HCT116 (cell line): ENCODE measurements at regions not wholly inside any gene's neighbourhood (a gene's known extent, or its start where the extent isn't known, plus 50 kb on each side); places are given as distances from the start of the nearest gene placed in this dataset.

Experiments used
- ATAC-seq: fragments of 200-7000 bp; cut with Tn5 transposase; 2 replicates; pipeline ENCODE4 v1.9.1; 2020; ENCODE audit warnings: mild to moderate bottlenecking, moderate library complexity
- BruUV-seq: library from RNA; stranded (reverse); fragments of 400-500 nt; replicated peaks from 2 replicates; lab custom pipeline; 2021; lab: Mats Ljungman, UMichigan
- CTCF ChIA-PET: fragments of 300-600 bp; sonication (Branson Sonifier 250); formaldehyde crosslinking; loops from one replicate; lab custom pipeline; 2021; ENCODE audit warnings: antibody characterized with exemption; lab: Charles Lee
- POLR2A ChIA-PET: fragments of 300-600, 350-600 bp; sonication (Branson Sonifier 250); formaldehyde crosslinking; loops from one replicate; lab custom pipeline; 2021; ENCODE audit warnings: antibody characterized with exemption; lab: Charles Lee
- RAD21 ChIA-PET, 2 experiments: fragments of 300-600 bp; sonication (Branson Sonifier 250); formaldehyde crosslinking; loops; one replicate each; lab custom pipeline; 2023; ENCODE audit warnings: low total read pairs in 2 of 2; ENCODE audit not compliant: uncharacterized antibody in 2 of 2, unreplicated experiment in 2 of 2, low non-redundant PET in 1 of 2; lab: Charles Lee
- DNase-seq: peaks from one replicate; pipeline ENCODE4 v3.0.0-alpha.2; 2010; ENCODE audit warnings: low read depth, low spot score
- H2AFZ ChIP-seq: fragments of 200-600 bp; shearing (Covaris generic), sonication (generic); 2 replicates; pipeline ENCODE4 v1.6.1; 2017; ENCODE audit warnings: low read depth, mixed run types, mixed read lengths, antibody characterized with exemption, low read length; ENCODE audit not compliant: poor library complexity, severe bottlenecking
- H3K27ac ChIP-seq: 2 replicates; pipeline ENCODE4 v1.5.1; 2012; ENCODE audit warnings: low read depth, low read length
- H3K27me3 ChIP-seq: fragments of 200-600 bp; sonication (generic); 2 replicates; pipeline ENCODE4 v1.6.1; 2016; ENCODE audit warnings: mixed run types, low read length, mixed read lengths; ENCODE audit not compliant: insufficient read depth
- H3K36me3 ChIP-seq, 2 experiments: fragments of 200-500 bp in 1 of 2; fragments of 200-600 bp in 1 of 2; sonication (Bioruptor generic) in 1 of 2; sonication (generic) in 1 of 2; 2 replicates each; pipeline versions ENCODE4 v1.5.1 to v1.6.1; 2014 to 2016; ENCODE audit warnings: low read length in 2 of 2, inconsistent platforms in 1 of 2, mixed read lengths in 1 of 2, mixed run types in 1 of 2; ENCODE audit not compliant: insufficient read depth in 2 of 2, control insufficient read depth in 1 of 2
- H3K4me1 ChIP-seq, 2 experiments: fragments of 200-600 bp in 1 of 2; sonication (generic) in 1 of 2; 2 replicates each; pipeline versions ENCODE4 v1.5.1 to v1.6.1; 2012 to 2017; ENCODE audit warnings: low read length in 2 of 2, inconsistent platforms in 1 of 2, mild to moderate bottlenecking in 1 of 2, mixed read lengths in 1 of 2, mixed run types in 1 of 2, moderate library complexity in 1 of 2; ENCODE audit not compliant: insufficient read depth in 2 of 2, control insufficient read depth in 1 of 2
- H3K4me2 ChIP-seq: fragments of 200-600 bp; sonication (generic); 2 replicates; pipeline ENCODE4 v1.6.1; 2017; ENCODE audit warnings: mixed run types, low read length, mixed read lengths
- H3K4me3 ChIP-seq, 2 experiments: fragments of 200-600 bp in 1 of 2; sonication (generic) in 1 of 2; replicated peaks in 1 of 2; 2 replicates each; pipeline ENCODE4 v1.5.1; 2011 to 2016; ENCODE audit warnings: low read length in 2 of 2, control low read depth in 1 of 2, low read depth in 1 of 2, mild to moderate bottlenecking in 1 of 2, mixed read lengths in 1 of 2, mixed run types in 1 of 2
- H3K79me2 ChIP-seq: fragments of 200-600 bp; sonication (generic); 2 replicates; pipeline ENCODE4 v1.6.1; 2017; ENCODE audit warnings: mild to moderate bottlenecking, mixed run types, low read length, moderate library complexity, mixed read lengths; ENCODE audit not compliant: insufficient read depth
- H3K9ac ChIP-seq: fragments of 200-600 bp; sonication (generic); 2 replicates; pipeline ENCODE4 v1.6.1; 2016; ENCODE audit warnings: low read length, mixed read lengths
- H3K9me2 ChIP-seq: fragments of 200-600 bp; sonication (generic), shearing (Covaris generic); 2 replicates; pipeline ENCODE4 v1.6.1; 2017; ENCODE audit warnings: mixed run types, mild to moderate bottlenecking, moderate library complexity; ENCODE audit not compliant: insufficient read depth
- H3K9me3 ChIP-seq, 2 experiments: fragments of 200-500 bp in 1 of 2; fragments of 200-600 bp in 1 of 2; sonication (Bioruptor generic) in 1 of 2; sonication (generic) in 1 of 2; 2 replicates each; pipeline ENCODE4 v1.6.1; 2014 to 2017; ENCODE audit warnings: low read length in 2 of 2, mixed read lengths in 2 of 2, inconsistent platforms in 1 of 2, low read depth in 1 of 2, mild to moderate bottlenecking in 1 of 2, mixed run types in 1 of 2, moderate library complexity in 1 of 2; ENCODE audit not compliant: control insufficient read depth in 1 of 2, insufficient read depth in 1 of 2
- H4K20me1 ChIP-seq: fragments of 200-600 bp; sonication (generic), shearing (Covaris generic); 2 replicates; pipeline ENCODE4 v1.6.1; 2017; ENCODE audit warnings: mixed run types, mild to moderate bottlenecking, moderate library complexity; ENCODE audit not compliant: insufficient read depth
- CBX3 ChIP-seq: IDR thresholded peaks from 2 replicates; pipeline ENCODE4 v1.6.1; 2012; ENCODE audit warnings: low read depth
- CEBPB ChIP-seq: IDR thresholded peaks from 2 replicates; pipeline ENCODE4 v1.6.1; 2012; ENCODE audit warnings: low read depth
- CTCF ChIP-seq, 3 experiments: fragments of 200-600 bp in 1 of 3; sonication (generic) in 1 of 3; IDR thresholded peaks in 2 of 3; conservative IDR thresholded peaks in 1 of 3; 2 replicates each; pipeline ENCODE4 v1.5.1; 2012 to 2017; ENCODE audit warnings: low read depth in 2 of 3, low read length in 2 of 3, antibody characterized with exemption in 1 of 3, borderline replicate concordance in 1 of 3, control low read depth in 1 of 3, mild to moderate bottlenecking in 1 of 3, mixed read lengths in 1 of 3, mixed run types in 1 of 3, moderate library complexity in 1 of 3; ENCODE audit not compliant: insufficient read depth in 1 of 3
- FOSL1 ChIP-seq: IDR thresholded peaks from 2 replicates; pipeline ENCODE4 v1.6.1; 2012; ENCODE audit warnings: low read depth
- JUND ChIP-seq: IDR thresholded peaks from 2 replicates; pipeline ENCODE4 v1.6.1; 2012
- POLR2A ChIP-seq: IDR thresholded peaks from 2 replicates; pipeline ENCODE4 v1.7.0; 2011; ENCODE audit warnings: borderline replicate concordance; ENCODE audit not compliant: insufficient read depth, insufficient read length; ENCODE audit errors: extremely low read depth
- RAD21 ChIP-seq: IDR thresholded peaks from 2 replicates; pipeline ENCODE4 v1.6.1; 2012; ENCODE audit warnings: low read depth, mild to moderate bottlenecking
- SIN3A ChIP-seq: IDR thresholded peaks from 2 replicates; pipeline ENCODE4 v1.6.1; 2012; ENCODE audit warnings: low read depth
- SP1 ChIP-seq: IDR thresholded peaks from 2 replicates; pipeline ENCODE4 v1.6.1; 2012; ENCODE audit warnings: low read depth
- intact Hi-C: fragments of 100-400 bp; cut with micrococcal nuclease; formaldehyde crosslinking; loops from 2 replicates; pipeline ENCODE4 v1.10.0; 2022
- TF ChIP-seq, protein P1 (sequence below): IDR thresholded peaks from 2 replicates; pipeline ENCODE4 v1.6.1; 2012; ENCODE audit warnings: low read depth

GRCh38 chr14:26738571-26738970 is 140.7 kb upstream of the NOVA1 start:
- Histone ChIP-seq H3K9me3 (peaks cover 15 to 17% of the 10 kb centered on the region in 2 experiments; a peak in 2 of 4 replicates), H3K4me2 (no peak overlapping the region), H3K9ac (no peak overlapping the region), H2AFZ (no peak overlapping the region), H3K9me2 (no peaks in the 10 kb centered on the region), H3K4me1 (no peaks in the 10 kb centered on the region), H3K4me3 (no peak overlapping the region), H3K27me3 (no peaks in the 10 kb centered on the region), H3K27ac (no peak overlapping the region), H3K79me2 (no peaks in the 10 kb centered on the region), H4K20me1 (no peaks in the 10 kb centered on the region), H3K36me3 (no peaks in the 10 kb centered on the region)
- POLR2A ChIA-PET, result no interaction called here
- DNase-seq (no peak), ATAC-seq (no peak)
- BruUV-seq, result no TSS peak
- intact Hi-C loops, result no loop called here
- TF ChIP-seq SIN3A, result no peak
- TF ChIP-seq FOSL1, result no peak
- CTCF ChIA-PET, result no interaction called here
- RAD21 ChIA-PET, result no interaction called here

DNA sequence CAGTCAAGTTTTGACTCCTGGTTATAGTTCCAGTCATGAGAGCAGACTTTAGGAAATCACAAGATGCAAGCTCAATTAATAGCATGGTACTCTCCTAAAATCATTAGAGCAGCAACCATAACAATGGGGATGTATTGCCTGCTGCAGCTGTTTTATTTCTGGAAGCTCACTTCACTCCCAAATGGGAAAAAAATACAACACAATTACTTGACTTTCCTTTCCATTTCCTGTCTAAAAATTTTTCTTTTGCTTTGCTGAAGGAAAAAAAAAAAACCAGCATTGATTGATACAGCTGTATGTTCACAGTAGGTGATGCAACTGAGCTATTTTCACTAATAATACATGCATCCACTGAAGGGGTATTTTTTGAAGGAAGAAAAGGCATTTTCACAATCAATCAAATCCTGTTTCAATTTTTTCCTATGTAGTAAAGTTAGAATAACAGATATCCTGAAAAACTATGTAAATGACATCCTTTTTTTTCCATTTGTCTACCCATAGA is 143.9 kb upstream of the NOVA1 start:
- intact Hi-C loops, result no loop called here
- Histone ChIP-seq H3K27me3 (no peaks in the 10 kb centered on the region), H3K79me2 (no peaks in the 10 kb centered on the region), H3K9ac (no peak overlapping the region), H4K20me1 (no peaks in the 10 kb centered on the region)
- TF ChIP-seq CEBPB (no peak), CTCF (IDR thresholded peaks at IDR 0.05 in 2 of 3, conservative IDR thresholded peaks at IDR 0.05 in 1 of 3; ENCODE audit: borderline replicate concordance in 1 of 3, insufficient read depth in 1 of 3, low read depth in 2 of 3, low read length in 2 of 3) (no peak), FOSL1 (no peak), RAD21 (no peak), JUND (no peak), SP1 (no peak), POLR2A (no peak), CBX3 (no peak)
- TF ChIP-seq, protein P1, sequence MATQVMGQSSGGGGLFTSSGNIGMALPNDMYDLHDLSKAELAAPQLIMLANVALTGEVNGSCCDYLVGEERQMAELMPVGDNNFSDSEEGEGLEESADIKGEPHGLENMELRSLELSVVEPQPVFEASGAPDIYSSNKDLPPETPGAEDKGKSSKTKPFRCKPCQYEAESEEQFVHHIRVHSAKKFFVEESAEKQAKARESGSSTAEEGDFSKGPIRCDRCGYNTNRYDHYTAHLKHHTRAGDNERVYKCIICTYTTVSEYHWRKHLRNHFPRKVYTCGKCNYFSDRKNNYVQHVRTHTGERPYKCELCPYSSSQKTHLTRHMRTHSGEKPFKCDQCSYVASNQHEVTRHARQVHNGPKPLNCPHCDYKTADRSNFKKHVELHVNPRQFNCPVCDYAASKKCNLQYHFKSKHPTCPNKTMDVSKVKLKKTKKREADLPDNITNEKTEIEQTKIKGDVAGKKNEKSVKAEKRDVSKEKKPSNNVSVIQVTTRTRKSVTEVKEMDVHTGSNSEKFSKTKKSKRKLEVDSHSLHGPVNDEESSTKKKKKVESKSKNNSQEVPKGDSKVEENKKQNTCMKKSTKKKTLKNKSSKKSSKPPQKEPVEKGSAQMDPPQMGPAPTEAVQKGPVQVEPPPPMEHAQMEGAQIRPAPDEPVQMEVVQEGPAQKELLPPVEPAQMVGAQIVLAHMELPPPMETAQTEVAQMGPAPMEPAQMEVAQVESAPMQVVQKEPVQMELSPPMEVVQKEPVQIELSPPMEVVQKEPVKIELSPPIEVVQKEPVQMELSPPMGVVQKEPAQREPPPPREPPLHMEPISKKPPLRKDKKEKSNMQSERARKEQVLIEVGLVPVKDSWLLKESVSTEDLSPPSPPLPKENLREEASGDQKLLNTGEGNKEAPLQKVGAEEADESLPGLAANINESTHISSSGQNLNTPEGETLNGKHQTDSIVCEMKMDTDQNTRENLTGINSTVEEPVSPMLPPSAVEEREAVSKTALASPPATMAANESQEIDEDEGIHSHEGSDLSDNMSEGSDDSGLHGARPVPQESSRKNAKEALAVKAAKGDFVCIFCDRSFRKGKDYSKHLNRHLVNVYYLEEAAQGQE, result no peak
- TF ChIP-seq, all 23 proteins: peak for 0
- Histone ChIP-seq H3K36me3 (no peaks in the 10 kb centered on the region), H3K4me2 (no peak overlapping the region), H3K4me3 (no peak overlapping the region), H3K9me3 (peaks cover 24 to 27% of the 10 kb centered on the region in 2 experiments; a peak in 2 of 4 replicates), H2AFZ (no peak overlapping the region), H3K9me2 (no peaks in the 10 kb centered on the region), H3K4me1 (no peaks in the 10 kb centered on the region), H3K27ac (no peak overlapping the region)
- DNase-seq (no peak), ATAC-seq (no peak)
- ChIA-PET POLR2A (no interaction called here), CTCF (no interaction called here), RAD21 (no interaction called here)
- no TSS peak for BruUV-seq
